ENCODE measurements at regions not wholly inside any gene's neighbourhood (a gene's known extent, or its start where the extent isn't known, plus 50 kb on each side); places are given as distances from the start of the nearest gene placed in this dataset.

GRCh38 chr5:88515881-88516819 lies 247.5 kb upstream of the TMEM161B start:
- intact Hi-C loops (cut with DNase I): no loop called here
- Histone ChIP-seq H3K4me1 (no peaks in the 10 kb centered on the region), H3K27me3 (no peaks in the 10 kb centered on the region), H3K27ac (no peak overlapping the region), H3K9me3 (no peaks in the 10 kb centered on the region), H3K4me3 (no peak overlapping the region), H3K36me3 (no peaks in the 10 kb centered on the region)
- ATAC-seq: no peak
- TF ChIP-seq CTCF (IDR thresholded peaks at IDR 0.05): no peak
- DNase-seq: no peak

DNA sequence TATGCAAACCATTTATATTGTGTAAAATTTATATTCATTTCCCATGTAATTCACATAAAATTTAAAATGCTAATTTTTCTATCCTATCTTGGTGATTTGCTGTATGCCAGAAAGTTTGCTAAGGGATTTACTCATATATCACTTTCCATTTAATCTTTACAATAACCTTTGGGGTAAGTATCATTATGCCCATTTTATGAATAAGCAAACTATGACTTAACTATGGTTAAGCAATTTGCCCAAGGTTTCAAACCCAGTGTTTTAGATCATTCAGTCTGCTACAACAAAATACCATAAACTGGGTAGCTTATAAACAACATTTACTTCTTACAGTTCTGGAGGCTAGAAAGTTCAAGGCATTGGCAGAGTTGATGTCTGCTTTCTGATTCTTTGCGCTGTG lies 246.4 kb upstream of the TMEM161B start:
- no peak overlapping the region for H3K4me3 ChIP-seq
- H3K27ac ChIP-seq: no peak overlapping the region
- H3K36me3 ChIP-seq: no peaks in the 10 kb centered on the region
- no peak for DNase-seq
- H3K27me3 ChIP-seq: no peaks in the 10 kb centered on the region
- no peak for ATAC-seq
- TF ChIP-seq CTCF (IDR thresholded peaks at IDR 0.05): no peak
- no peaks in the 10 kb centered on the region for H3K9me3 ChIP-seq
- intact Hi-C loops (cut with DNase I): no loop called here
- no peaks in the 10 kb centered on the region for H3K4me1 ChIP-seq

- no peak overlapping the region for H3K4me3 ChIP-seq
- H3K4me1 ChIP-seq: no peaks in the 10 kb centered on the region
- intact Hi-C loops (cut with DNase I): no loop called here
- H3K27me3 ChIP-seq: no peaks in the 10 kb centered on the region
- DNase-seq: no peak
- no peak for TF ChIP-seq CTCF (IDR thresholded peaks at IDR 0.05)
- no peak overlapping the region for H3K27ac ChIP-seq
- no peaks in the 10 kb centered on the region for H3K9me3 ChIP-seq
- no peak for ATAC-seq
- no peaks in the 10 kb centered on the region for H3K36me3 ChIP-seq
Observed at GRCh38 chr5:88509403-88509802, 240.8 kb upstream of the TMEM161B start.

GRCh38 chr5:88507261-88507660 lies 238.6 kb upstream of the TMEM161B start:
- no peak for ATAC-seq

GRCh38 chr5:88503406-88503805 lies 234.8 kb upstream of the TMEM161B start:
- no peak overlapping the region for H3K4me3 ChIP-seq
- H3K27me3 ChIP-seq: no peaks in the 10 kb centered on the region
- ATAC-seq: no peak
- no peaks in the 10 kb centered on the region for H3K9me3 ChIP-seq
- intact Hi-C loops (cut with DNase I): no loop called here
- H3K36me3 ChIP-seq: no peaks in the 10 kb centered on the region
- DNase-seq: no peak
- no peak overlapping the region for H3K27ac ChIP-seq
- no peaks in the 10 kb centered on the region for H3K4me1 ChIP-seq
- TF ChIP-seq CTCF (IDR thresholded peaks at IDR 0.05): no peak

More at GRCh38 chr5:88507261-88507660, 238.6 kb upstream of the TMEM161B start:
- no peak for TF ChIP-seq CTCF (IDR thresholded peaks at IDR 0.05)
- Histone ChIP-seq H3K4me3 (no peak overlapping the region), H3K27me3 (no peaks in the 10 kb centered on the region), H3K4me1 (no peaks in the 10 kb centered on the region), H3K9me3 (no peaks in the 10 kb centered on the region), H3K27ac (no peak overlapping the region), H3K36me3 (no peaks in the 10 kb centered on the region)
- intact Hi-C loops (cut with DNase I): no loop called here
- no peak for DNase-seq
